SU-DHL-6 (cell line): ENCODE measurements at regions not wholly inside any gene's neighbourhood (a gene's known extent, or its start where the extent isn't known, plus 50 kb on each side); places are given as distances from the start of the nearest gene placed in this dataset.

ENCODE experiments used
- H2AFZ ChIP-seq: fragments of 200-600 bp; sonication (generic); 2 replicates; pipeline ENCODE4 v1.6.1; 2014; ENCODE audit warnings: low read depth, mild to moderate bottlenecking, moderate library complexity, mixed read lengths, antibody characterized with exemption, low read length; ENCODE audit not compliant: severe bottlenecking
- H3F3A ChIP-seq: fragments of 200-600 bp; shearing (Covaris generic); 2 replicates; pipeline ENCODE4 v1.6.0; 2016; ENCODE audit warnings: antibody characterized with exemption, mild to moderate bottlenecking; ENCODE audit not compliant: insufficient read depth
- H3K27ac ChIP-seq: fragments of 200-600 bp; sonication (generic); 2 replicates; pipeline ENCODE4 v1.5.1; 2016; ENCODE audit warnings: low read depth, mild to moderate bottlenecking, low read length, moderate library complexity, mixed read lengths
- H3K27me3 ChIP-seq: fragments of 200-600 bp; sonication (generic), shearing (Covaris generic); 2 replicates; pipeline ENCODE4 v1.6.0; 2014; ENCODE audit warnings: mild to moderate bottlenecking, low read length
- H3K36me3 ChIP-seq: fragments of 200-600 bp; sonication (generic); 2 replicates; pipeline ENCODE4 v1.6.1; 2014; ENCODE audit warnings: mild to moderate bottlenecking, low read length, mixed read lengths
- H3K4me2 ChIP-seq: fragments of 300-600, 200-600 bp; shearing (Covaris generic), sonication (generic); 2 replicates; pipeline ENCODE4 v1.6.0; 2014; ENCODE audit warnings: low read length, low read depth, mild to moderate bottlenecking; ENCODE audit not compliant: poor library complexity, severe bottlenecking
- H3K4me3 ChIP-seq: fragments of 200-600 bp; sonication (generic); 2 replicates; pipeline ENCODE4 v1.5.1; 2014; ENCODE audit warnings: antibody characterized with exemption, low read length, mild to moderate bottlenecking, mixed read lengths; ENCODE audit not compliant: insufficient read depth, poor library complexity, severe bottlenecking
- H3K79me2 ChIP-seq: fragments of 200-600 bp; sonication (generic); 2 replicates; pipeline ENCODE4 v1.6.1; 2014; ENCODE audit warnings: mild to moderate bottlenecking, low read length, moderate library complexity; ENCODE audit not compliant: insufficient read depth
- H3K9ac ChIP-seq: fragments of 200-600 bp; sonication (generic); 2 replicates; pipeline ENCODE4 v1.7.0; 2014; ENCODE audit warnings: mild to moderate bottlenecking, low read length
- H3K9me2 ChIP-seq: fragments of 200-600 bp; sonication (generic); replicated peaks from 2 replicates; pipeline ENCODE4 v1.6.1; 2014; ENCODE audit warnings: low read length; ENCODE audit not compliant: insufficient read depth
- H3K9me3 ChIP-seq: fragments of 200-600 bp; sonication (generic); 2 replicates; pipeline ENCODE4 v1.6.1; 2014; ENCODE audit warnings: low read length, mixed read lengths; ENCODE audit not compliant: insufficient read depth
- H4K20me1 ChIP-seq: fragments of 200-600 bp; sonication (generic); 2 replicates; pipeline ENCODE4 v1.6.1; 2014; ENCODE audit warnings: low read depth, mild to moderate bottlenecking, antibody characterized with exemption, low read length, moderate library complexity, mixed read lengths
- EZH2phosphoT487 ChIP-seq: fragments of 200-600 bp; sonication (generic), shearing (Covaris generic); conservative IDR thresholded peaks from 2 replicates; pipeline ENCODE4 v1.6.1; 2018; ENCODE audit warnings: mild to moderate bottlenecking, antibody characterized with exemption, low read length, moderate library complexity, mixed read lengths
- TF ChIP-seq, protein P1 (sequence below): fragments of 200-600 bp; sonication (generic); IDR thresholded peaks from one replicate; pipeline ENCODE4 v1.5.1; 2017; ENCODE audit warnings: antibody characterized with exemption, mild to moderate bottlenecking, low read length, moderate library complexity; ENCODE audit not compliant: insufficient read depth, poor library complexity, severe bottlenecking

DNA sequence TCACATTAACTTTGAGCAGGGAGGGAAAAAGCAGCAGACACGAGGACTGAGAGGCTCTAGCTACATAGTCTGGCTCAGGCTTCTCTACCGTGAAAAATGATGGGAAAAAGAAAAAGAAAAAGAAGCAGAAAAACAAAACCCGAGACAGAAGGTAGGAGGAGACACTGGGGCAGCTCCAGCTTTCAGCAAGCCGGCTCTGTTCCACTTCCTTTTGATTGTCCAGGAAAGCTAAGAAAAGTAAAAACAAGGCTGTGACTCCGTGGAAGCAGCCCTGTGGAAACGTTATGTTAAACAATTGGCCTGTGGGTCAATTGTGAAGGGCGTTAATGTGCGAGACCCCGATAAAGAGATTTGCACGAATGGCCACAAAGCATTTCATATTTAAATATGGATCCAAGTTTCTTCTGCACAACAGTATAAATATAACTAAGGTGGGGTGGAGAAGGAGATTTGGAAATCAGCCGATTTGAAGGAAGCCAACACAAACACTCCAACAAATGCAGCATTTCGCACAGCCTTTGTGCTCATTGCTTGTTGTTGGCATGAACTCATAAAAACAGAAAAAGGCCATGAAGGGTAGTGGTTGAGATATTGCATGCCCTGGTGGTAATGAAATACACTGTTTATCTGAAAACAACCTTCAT is 236.9 kb upstream of the JAG1 start:
- no peaks in the 10 kb centered on the region for H3F3A ChIP-seq
- H3K79me2 ChIP-seq, result no peaks in the 10 kb centered on the region
- no peak overlapping the region for H3K4me3 ChIP-seq
- no peak overlapping the region for H3K9ac ChIP-seq
- H3K9me3 ChIP-seq, result no peaks in the 10 kb centered on the region
- H3K9me2 ChIP-seq, result no peaks in the 10 kb centered on the region
- H3K4me2 ChIP-seq, result no peak overlapping the region
- H3K27me3 ChIP-seq, result no peaks in the 10 kb centered on the region
- no peak overlapping the region for H3K27ac ChIP-seq
- no peaks in the 10 kb centered on the region for H4K20me1 ChIP-seq
- no peak overlapping the region for H2AFZ ChIP-seq
- no peaks in the 10 kb centered on the region for H3K36me3 ChIP-seq
- TF ChIP-seq, protein P1, sequence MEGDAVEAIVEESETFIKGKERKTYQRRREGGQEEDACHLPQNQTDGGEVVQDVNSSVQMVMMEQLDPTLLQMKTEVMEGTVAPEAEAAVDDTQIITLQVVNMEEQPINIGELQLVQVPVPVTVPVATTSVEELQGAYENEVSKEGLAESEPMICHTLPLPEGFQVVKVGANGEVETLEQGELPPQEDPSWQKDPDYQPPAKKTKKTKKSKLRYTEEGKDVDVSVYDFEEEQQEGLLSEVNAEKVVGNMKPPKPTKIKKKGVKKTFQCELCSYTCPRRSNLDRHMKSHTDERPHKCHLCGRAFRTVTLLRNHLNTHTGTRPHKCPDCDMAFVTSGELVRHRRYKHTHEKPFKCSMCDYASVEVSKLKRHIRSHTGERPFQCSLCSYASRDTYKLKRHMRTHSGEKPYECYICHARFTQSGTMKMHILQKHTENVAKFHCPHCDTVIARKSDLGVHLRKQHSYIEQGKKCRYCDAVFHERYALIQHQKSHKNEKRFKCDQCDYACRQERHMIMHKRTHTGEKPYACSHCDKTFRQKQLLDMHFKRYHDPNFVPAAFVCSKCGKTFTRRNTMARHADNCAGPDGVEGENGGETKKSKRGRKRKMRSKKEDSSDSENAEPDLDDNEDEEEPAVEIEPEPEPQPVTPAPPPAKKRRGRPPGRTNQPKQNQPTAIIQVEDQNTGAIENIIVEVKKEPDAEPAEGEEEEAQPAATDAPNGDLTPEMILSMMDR, result no peak
- no peak for TF ChIP-seq EZH2phosphoT487

DNA sequence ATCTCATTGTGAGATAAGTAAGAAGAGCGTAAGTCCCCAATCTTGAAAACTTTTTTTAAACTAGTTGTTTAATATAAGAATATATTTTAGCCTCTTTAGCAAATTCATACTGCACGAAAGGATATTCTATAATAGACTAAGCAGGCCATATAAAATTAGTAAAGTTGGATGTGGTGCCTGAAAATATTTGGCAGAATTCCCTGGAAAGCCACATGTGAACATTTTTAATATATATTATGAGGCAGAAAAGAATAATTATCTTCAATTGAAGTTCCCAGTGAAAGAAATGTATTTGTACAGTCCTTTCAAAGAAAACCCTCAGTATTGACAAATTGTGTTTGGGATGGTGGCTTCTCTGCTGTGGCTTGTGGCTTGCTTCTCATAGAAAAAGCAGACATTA is 237.5 kb upstream of the JAG1 start:
- Histone ChIP-seq H2AFZ (no peak overlapping the region), H3K9me3 (no peaks in the 10 kb centered on the region), H4K20me1 (no peaks in the 10 kb centered on the region), H3K9me2 (no peaks in the 10 kb centered on the region), H3K79me2 (no peaks in the 10 kb centered on the region), H3K27me3 (no peaks in the 10 kb centered on the region), H3K4me2 (no peak overlapping the region), H3K36me3 (no peaks in the 10 kb centered on the region), H3K9ac (no peak overlapping the region), H3K4me3 (no peak overlapping the region), H3F3A (no peaks in the 10 kb centered on the region), H3K27ac (no peak overlapping the region)
- TF ChIP-seq, protein P1, result no peak
- no peak for TF ChIP-seq EZH2phosphoT487

GRCh38 chr20:10915815-10916214 is 242.0 kb upstream of the JAG1 start:
- Histone ChIP-seq H3K9me3 (0 out of 2 replicates have a peak, but pooled peaks cover 4% of the 10 kb centered on the region), H3F3A (no peaks in the 10 kb centered on the region), H3K36me3 (no peaks in the 10 kb centered on the region), H3K4me3 (no peak overlapping the region), H4K20me1 (no peaks in the 10 kb centered on the region), H3K4me2 (no peak overlapping the region), H3K9ac (no peak overlapping the region), H3K79me2 (no peaks in the 10 kb centered on the region), H2AFZ (no peak overlapping the region), H3K27ac (no peak overlapping the region), H3K9me2 (no peaks in the 10 kb centered on the region), H3K27me3 (no peaks in the 10 kb centered on the region)
- TF ChIP-seq EZH2phosphoT487, result no peak

DNA sequence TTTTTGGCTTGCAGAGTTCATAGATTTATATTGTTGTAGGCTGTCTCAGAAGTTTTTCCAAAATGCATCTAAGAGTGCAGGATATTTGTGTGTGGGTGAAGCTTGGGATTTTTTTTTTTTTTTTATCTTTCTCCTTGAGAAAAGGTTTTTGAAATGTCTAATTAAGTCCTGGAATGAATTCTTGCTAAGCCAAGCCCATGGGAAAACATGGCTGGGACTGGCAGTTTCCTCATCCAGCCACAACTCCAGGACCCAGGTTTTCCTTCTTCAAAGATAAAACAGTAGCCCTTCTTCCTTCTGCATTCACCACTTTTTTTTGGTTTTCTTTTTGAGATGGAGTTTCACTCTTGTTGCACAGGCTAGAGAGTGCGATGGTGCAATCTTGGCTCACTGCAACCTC is 242.5 kb upstream of the JAG1 start:
- no peaks in the 10 kb centered on the region for H3F3A ChIP-seq
- H3K9me2 ChIP-seq, result no peaks in the 10 kb centered on the region
- TF ChIP-seq, protein P1, result no peak
- TF ChIP-seq EZH2phosphoT487, result no peak
- H3K4me2 ChIP-seq, result no peak overlapping the region
- H3K36me3 ChIP-seq, result no peaks in the 10 kb centered on the region
- 0 out of 2 replicates have a peak, but pooled peaks cover 4% of the 10 kb centered on the region for H3K9me3 ChIP-seq
- H3K4me3 ChIP-seq, result no peak overlapping the region
- H4K20me1 ChIP-seq, result no peaks in the 10 kb centered on the region
- no peaks in the 10 kb centered on the region for H3K79me2 ChIP-seq
- no peak overlapping the region for H2AFZ ChIP-seq
- H3K27ac ChIP-seq, result no peak overlapping the region
- H3K27me3 ChIP-seq, result no peaks in the 10 kb centered on the region
- H3K9ac ChIP-seq, result no peak overlapping the region
